WTC11 (cell line): ENCODE measurements at regions not wholly inside any gene's neighbourhood (a gene's known extent, or its start where the extent isn't known, plus 50 kb on each side); places are given as distances from the start of the nearest gene placed in this dataset.

Source experiments
- ATAC-seq: fragments of 200-7000 bp; cut with Tn5 transposase; 2 replicates; pipeline ENCODE4 v1.10.0; 2021; ENCODE audit warnings: mild to moderate bottlenecking, moderate library complexity
- CTCF ChIA-PET: fragments of 300-600 bp; sonication (Branson Sonifier 250); formaldehyde crosslinking; loops from one replicate; lab custom pipeline; 2021; ENCODE audit warnings: antibody characterized with exemption; lab: Charles Lee
- POLR2A ChIA-PET: fragments of 350-600 bp; sonication (Branson Sonifier 250); formaldehyde crosslinking; loops from one replicate; lab custom pipeline; 2021; ENCODE audit warnings: antibody characterized with exemption; lab: Charles Lee
- DNase-seq: peaks from one replicate; pipeline ENCODE4 v3.0.0; 2021; ENCODE audit warnings: low spot score
- H3K27ac Mint-ChIP-seq: 2 replicates; pipeline ENCODE4 v1.8.0; 2021; ENCODE audit warnings: mixed read lengths
- H3K27me3 Mint-ChIP-seq: 2 replicates; pipeline ENCODE4 v1.8.0; 2021; ENCODE audit warnings: low read depth, mild to moderate bottlenecking, moderate library complexity, mixed read lengths
- H3K36me3 Mint-ChIP-seq: 2 replicates; pipeline ENCODE4 v1.8.0; 2021; ENCODE audit warnings: mixed read lengths
- H3K4me1 Mint-ChIP-seq: 2 replicates; pipeline ENCODE4 v1.8.0; 2022; ENCODE audit warnings: mixed read lengths
- H3K4me3 Mint-ChIP-seq: 2 replicates; pipeline ENCODE4 v1.8.0; 2021; ENCODE audit warnings: mild to moderate bottlenecking, moderate library complexity, mixed read lengths
- H3K9me3 Mint-ChIP-seq: 2 replicates; pipeline ENCODE4 v1.8.0; 2021; ENCODE audit warnings: mixed read lengths
- AFF4 ChIP-seq: sonication (generic); formaldehyde crosslinking; IDR thresholded peaks from 2 replicates; pipeline ENCODE4 v1.8.1; 2023; ENCODE audit warnings: mild to moderate bottlenecking, missing genetic modification reagents, borderline replicate concordance
- CDX4 ChIP-seq: fragments of 250-450 bp; sonication (Bioruptor Pico); IDR thresholded peaks from 2 replicates; pipeline ENCODE4 v1.9.0; 2021; ENCODE audit warnings: moderate library complexity, mild to moderate bottlenecking, inconsistent platforms, borderline replicate concordance
- CREB1 ChIP-seq: sonication (generic); formaldehyde crosslinking; IDR thresholded peaks from 2 replicates; pipeline ENCODE4 v1.8.0; 2023; ENCODE audit warnings: mild to moderate bottlenecking, missing genetic modification reagents
- ELF4 ChIP-seq: sonication (generic); formaldehyde crosslinking; IDR thresholded peaks from 2 replicates; pipeline ENCODE4 v1.8.1; 2022; ENCODE audit warnings: low read depth, mild to moderate bottlenecking, moderate library complexity, missing genetic modification reagents
- FOXP1 ChIP-seq: sonication (generic); formaldehyde crosslinking; IDR thresholded peaks from 2 replicates; pipeline ENCODE4 v1.8.0; 2022; ENCODE audit warnings: missing genetic modification reagents, mild to moderate bottlenecking, moderate library complexity, borderline replicate concordance
- FOXP4 ChIP-seq: sonication (generic); formaldehyde crosslinking; IDR thresholded peaks from 2 replicates; pipeline ENCODE4 v1.8.0; 2022; ENCODE audit warnings: mild to moderate bottlenecking, missing genetic modification reagents
- GRHL2 ChIP-seq: fragments of 250-450 bp; sonication (Bioruptor Pico); IDR thresholded peaks from 2 replicates; pipeline ENCODE4 v1.8.0; 2022; ENCODE audit warnings: mild to moderate bottlenecking, moderate library complexity; ENCODE audit not compliant: insufficient replicate concordance, severe bottlenecking
- IRF2 ChIP-seq: sonication (generic); formaldehyde crosslinking; IDR thresholded peaks from 2 replicates; pipeline ENCODE4 v1.8.0; 2022; ENCODE audit warnings: low read depth, missing genetic modification reagents, borderline replicate concordance
- JUN ChIP-seq: sonication (generic); formaldehyde crosslinking; IDR thresholded peaks from 2 replicates; pipeline ENCODE4 v1.8.0; 2023; ENCODE audit warnings: mild to moderate bottlenecking, missing genetic modification reagents
- NFYB ChIP-seq: sonication (generic); formaldehyde crosslinking; conservative IDR thresholded peaks from 2 replicates; pipeline ENCODE4 v1.8.0; 2022; ENCODE audit warnings: low read depth, missing genetic modification reagents
- NR3C1 ChIP-seq: sonication (generic); formaldehyde crosslinking; conservative IDR thresholded peaks from 2 replicates; pipeline ENCODE4 v1.8.1; 2023; ENCODE audit warnings: low read depth, mild to moderate bottlenecking, missing genetic modification reagents
- PRDM15 ChIP-seq: sonication (generic); formaldehyde crosslinking; IDR thresholded peaks from 2 replicates; pipeline ENCODE4 v1.8.0; 2022; ENCODE audit warnings: missing genetic modification reagents
- PREB ChIP-seq: sonication (generic); formaldehyde crosslinking; IDR thresholded peaks from 2 replicates; pipeline ENCODE4 v1.8.1; 2022; ENCODE audit warnings: mild to moderate bottlenecking, missing genetic modification reagents, moderate library complexity, borderline replicate concordance
- ZBTB21 ChIP-seq: sonication (generic); formaldehyde crosslinking; IDR thresholded peaks from 2 replicates; pipeline ENCODE4 v1.8.1; 2023; ENCODE audit warnings: mild to moderate bottlenecking, missing genetic modification reagents, borderline replicate concordance
- ZMAT4 ChIP-seq: fragments of 250-450 bp; sonication (Bioruptor Pico); IDR thresholded peaks from 2 replicates; pipeline ENCODE4 v1.9.0; 2021; ENCODE audit warnings: mild to moderate bottlenecking
- ZNF121 ChIP-seq: sonication (generic); formaldehyde crosslinking; IDR thresholded peaks from 2 replicates; pipeline ENCODE4 v1.8.0; 2023; ENCODE audit warnings: missing genetic modification reagents
- ZNF423 ChIP-seq: fragments of 250-450 bp; sonication (Bioruptor Pico); IDR thresholded peaks from 2 replicates; pipeline ENCODE4 v2.1.2; 2022; ENCODE audit warnings: mild to moderate bottlenecking, moderate library complexity
- ZNF532 ChIP-seq: fragments of 250-450 bp; sonication (Bioruptor Pico); IDR thresholded peaks from 2 replicates; pipeline ENCODE4 v1.9.0; 2021; ENCODE audit warnings: mild to moderate bottlenecking, borderline replicate concordance

- TF ChIP-seq JUN (CRISPR knock-in tag) = no peak
These were observed 51.3 kb upstream of the CCL1 start (continued) for GRCh38 chr17:34414339-34414738.

- no peak for DNase-seq
- Mint-ChIP-seq H3K27me3 (peaks cover 56% of the 10 kb centered on the region), H3K27ac (no peak overlapping the region), H3K9me3 (0 out of 2 replicates have a peak, but pooled peaks cover 3% of the 10 kb centered on the region), H3K4me1 (peaks cover 43% of the 10 kb centered on the region)
- ChIA-PET CTCF (interaction anchor here (0.7 to 1.4 kb wide), 4 partner anchors 11 to 171 kb away, joined by 3 read pairs; no protein-coding TSS in a partner anchor), POLR2A (interaction anchor here (0.7 kb wide), 1 partner anchor 11 kb away, joined by 4 read pairs; no protein-coding TSS in a partner anchor)
- no peak for ATAC-seq
- TF ChIP-seq IRF2 (CRISPR knock-in tag) (no peak), ELF4 (CRISPR knock-in tag) (no peak), FOXP1 (no peak), AFF4 (CRISPR knock-in tag) (no peak), ZBTB21 (CRISPR knock-in tag) (no peak), ZNF423 (CRISPR knock-in tag) (no peak), PREB (CRISPR knock-in tag) (no peak), PRDM15 (CRISPR knock-in tag) (no peak), NFYB (no peak), CDX4 (CRISPR knock-in tag) (no peak), FOXP4 (CRISPR knock-in tag) (no peak), CREB1 (no peak), GRHL2 (CRISPR knock-in tag) (no peak), ZNF532 (CRISPR knock-in tag) (no peak), ZMAT4 (CRISPR knock-in tag) (no peak), NR3C1 (CRISPR knock-in tag) (no peak), ZNF121 (CRISPR knock-in tag) (no peak)
- TF ChIP-seq, all 79 proteins: peak for 0
- Mint-ChIP-seq H3K36me3 (no peaks in the 10 kb centered on the region), H3K4me3 (no peak overlapping the region)
These were observed 50.5 kb upstream of the CCL1 start for GRCh38 chr17:34413443-34414119.
